Upper lobe of right lung (tissue), 1 donor: ENCODE measurements at regions not wholly inside any gene's neighbourhood (a gene's known extent, or its start where the extent isn't known, plus 50 kb on each side); places are given as distances from the start of the nearest gene placed in this dataset.

Experiments used
- ATAC-seq: fragments of 200-7000 bp; cut with Tn5 transposase; one replicate; pipeline ENCODE4 v1.9.1; 2020; ENCODE audit warnings: mild to moderate bottlenecking, moderate library complexity
- DNase-seq: peaks from one replicate; pipeline ENCODE4 v3.0.0-alpha.2; 2020
- H3K27ac ChIP-seq: fragments of 200-600 bp; one replicate; pipeline ENCODE4 v1.8.0; 2022
- H3K27me3 ChIP-seq: fragments of 200-600 bp; one replicate; pipeline ENCODE4 v1.8.0; 2022; ENCODE audit warnings: mild to moderate bottlenecking
- H3K36me3 ChIP-seq: fragments of 200-600 bp; one replicate; pipeline ENCODE4 v1.8.0; 2022
- H3K4me1 ChIP-seq: fragments of 200-600 bp; one replicate; pipeline ENCODE4 v1.8.0; 2022
- H3K4me3 ChIP-seq: fragments of 200-600 bp; one replicate; pipeline ENCODE4 v1.8.0; 2022; ENCODE audit warnings: mild to moderate bottlenecking
- H3K9me3 ChIP-seq: fragments of 200-600 bp; one replicate; pipeline ENCODE4 v1.8.0; 2022
- intact Hi-C: fragments of 100-400 bp; cut with DNase I; formaldehyde crosslinking; loops from one replicate; pipeline ENCODE4 v1.11.0; 2022
- TF ChIP-seq, protein P1 (sequence below): fragments of 200-600 bp; IDR thresholded peaks from one replicate; pipeline ENCODE4 v1.8.0; 2022; ENCODE audit warnings: antibody characterized with exemption
- donor health status: DM: no; HTN: yes; CAD: no; lungs with severe emphysema.

DNA sequence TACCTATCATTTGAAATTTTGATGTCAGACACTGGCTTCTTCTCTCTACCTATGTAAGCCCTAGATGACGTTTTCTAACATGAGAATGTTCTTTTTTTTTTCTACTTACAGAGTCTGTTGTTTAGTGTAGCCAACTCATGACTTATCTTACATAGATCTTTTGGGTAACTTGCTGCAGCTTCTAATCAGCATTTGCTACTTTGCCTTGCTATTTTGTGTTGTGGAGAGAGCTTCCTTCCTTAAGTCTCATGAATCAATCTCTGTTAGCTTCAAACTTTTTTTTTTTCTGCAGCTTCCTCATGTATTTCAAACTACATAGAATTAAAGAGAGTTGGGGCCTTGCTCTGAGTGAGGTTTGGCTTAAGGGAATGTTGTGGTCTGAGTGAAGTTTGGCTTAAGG is 568.7 kb upstream of the BCHE start:
- Histone ChIP-seq H3K9me3 (no peaks in the 10 kb centered on the region), H3K4me3 (no peak overlapping the region), H3K36me3 (no peaks in the 10 kb centered on the region), H3K4me1 (no peaks in the 10 kb centered on the region), H3K27me3 (no peaks in the 10 kb centered on the region), H3K27ac (no peak overlapping the region)
- intact Hi-C loops: no loop called here
- TF ChIP-seq, protein P1, sequence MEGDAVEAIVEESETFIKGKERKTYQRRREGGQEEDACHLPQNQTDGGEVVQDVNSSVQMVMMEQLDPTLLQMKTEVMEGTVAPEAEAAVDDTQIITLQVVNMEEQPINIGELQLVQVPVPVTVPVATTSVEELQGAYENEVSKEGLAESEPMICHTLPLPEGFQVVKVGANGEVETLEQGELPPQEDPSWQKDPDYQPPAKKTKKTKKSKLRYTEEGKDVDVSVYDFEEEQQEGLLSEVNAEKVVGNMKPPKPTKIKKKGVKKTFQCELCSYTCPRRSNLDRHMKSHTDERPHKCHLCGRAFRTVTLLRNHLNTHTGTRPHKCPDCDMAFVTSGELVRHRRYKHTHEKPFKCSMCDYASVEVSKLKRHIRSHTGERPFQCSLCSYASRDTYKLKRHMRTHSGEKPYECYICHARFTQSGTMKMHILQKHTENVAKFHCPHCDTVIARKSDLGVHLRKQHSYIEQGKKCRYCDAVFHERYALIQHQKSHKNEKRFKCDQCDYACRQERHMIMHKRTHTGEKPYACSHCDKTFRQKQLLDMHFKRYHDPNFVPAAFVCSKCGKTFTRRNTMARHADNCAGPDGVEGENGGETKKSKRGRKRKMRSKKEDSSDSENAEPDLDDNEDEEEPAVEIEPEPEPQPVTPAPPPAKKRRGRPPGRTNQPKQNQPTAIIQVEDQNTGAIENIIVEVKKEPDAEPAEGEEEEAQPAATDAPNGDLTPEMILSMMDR: no peak
- DNase-seq: no peak
- no peak for ATAC-seq

DNA sequence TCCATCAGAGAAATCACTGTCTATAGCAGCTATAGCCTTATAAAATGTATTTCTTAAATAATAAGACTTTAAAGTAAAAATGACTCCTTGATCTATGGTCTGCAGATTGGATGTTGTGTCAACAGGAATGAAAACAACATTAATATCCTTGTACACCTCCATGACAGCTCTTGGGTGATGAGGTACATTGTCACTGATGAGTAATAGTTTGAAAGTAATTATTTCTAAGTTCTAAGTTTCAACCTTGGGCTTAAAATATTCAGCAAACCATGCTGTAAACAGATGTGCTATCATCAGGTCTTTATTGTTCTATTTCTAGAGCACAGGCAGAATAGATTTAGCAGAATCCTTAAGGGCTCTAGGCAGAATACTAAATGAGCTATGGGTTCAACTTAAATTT is 568.2 kb upstream of the BCHE start:
- intact Hi-C loops: no loop called here
- no peak for ATAC-seq

DNA sequence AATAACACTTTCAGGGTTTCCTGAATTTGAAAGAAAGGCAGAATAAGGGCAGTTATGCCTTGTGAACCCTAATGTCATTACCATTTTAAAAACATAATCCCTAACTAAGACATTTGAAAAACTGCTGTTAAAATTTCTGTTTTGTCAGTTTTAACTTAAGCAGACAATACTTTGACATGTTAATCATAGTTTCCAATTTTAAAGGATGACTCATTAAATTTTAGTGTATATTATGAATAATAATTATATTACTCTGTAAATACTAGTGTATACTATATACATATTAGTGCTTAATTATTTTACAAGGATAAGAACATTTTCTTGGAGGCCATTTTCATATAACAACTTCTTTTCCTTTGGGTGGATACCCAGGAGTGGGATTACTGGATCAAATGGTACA is 553.1 kb upstream of the BCHE start:
- H3K4me3 ChIP-seq: no peak overlapping the region
- DNase-seq (no peak), ATAC-seq (no peak)
- H3K27ac ChIP-seq: no peak overlapping the region
- no peaks in the 10 kb centered on the region for H3K9me3 ChIP-seq
- H3K36me3 ChIP-seq: no peaks in the 10 kb centered on the region
- TF ChIP-seq, protein P1: no peak
- intact Hi-C loops: no loop called here
- H3K27me3 ChIP-seq: no peaks in the 10 kb centered on the region
- no peaks in the 10 kb centered on the region for H3K4me1 ChIP-seq

More for the DNA sequence above, 568.2 kb upstream of the BCHE start:
- H3K27ac ChIP-seq: no peak overlapping the region
- H3K4me3 ChIP-seq: no peak overlapping the region
- no peaks in the 10 kb centered on the region for H3K36me3 ChIP-seq
- TF ChIP-seq, protein P1: no peak
- no peaks in the 10 kb centered on the region for H3K4me1 ChIP-seq
- H3K9me3 ChIP-seq: no peaks in the 10 kb centered on the region
- no peak for DNase-seq
- H3K27me3 ChIP-seq: no peaks in the 10 kb centered on the region

DNA sequence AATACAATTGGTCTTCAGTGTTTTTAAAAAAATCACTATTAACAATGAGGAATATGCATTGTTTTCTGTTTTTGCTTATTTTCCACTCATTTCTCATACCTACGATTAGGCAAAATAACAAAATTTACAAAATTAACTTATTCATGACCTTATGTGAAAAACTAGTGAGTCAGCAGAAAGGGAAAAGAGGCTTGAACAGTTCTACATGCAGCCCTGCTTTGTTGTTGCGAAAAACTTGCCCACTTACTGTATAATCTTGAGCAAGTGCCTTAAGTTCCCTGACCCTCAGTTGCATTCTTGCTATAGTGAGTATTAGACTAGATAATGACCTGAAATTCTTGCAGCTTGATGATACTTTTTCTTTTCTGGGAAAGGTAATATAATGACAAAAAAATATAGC is 551.1 kb upstream of the BCHE start:
- intact Hi-C loops: no loop called here

DNA sequence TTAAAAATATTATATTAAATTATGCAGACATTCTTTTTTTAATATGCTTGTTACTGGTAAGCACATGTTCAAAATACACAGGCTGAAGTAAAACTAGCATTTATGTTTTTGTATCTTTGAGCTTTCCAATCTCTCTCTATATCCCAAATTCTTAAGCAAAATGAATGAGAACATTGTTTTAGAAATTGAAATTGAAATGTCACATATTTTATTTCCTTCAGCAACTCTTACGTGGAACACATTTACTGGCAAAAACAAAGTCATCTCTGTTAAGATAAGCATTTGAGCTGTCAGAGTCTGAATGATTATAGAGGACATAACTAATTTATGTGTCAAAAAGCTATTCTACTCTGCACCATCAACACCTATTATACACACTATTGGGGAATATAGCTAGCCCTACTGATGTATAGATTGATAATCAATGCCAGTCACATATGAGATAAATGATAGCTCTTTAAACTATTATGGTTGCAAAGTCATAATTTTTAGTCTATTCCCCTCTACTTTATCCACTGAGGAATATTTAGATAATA is 535.4 kb upstream of the BCHE start:
- Histone ChIP-seq H3K4me1 (no peaks in the 10 kb centered on the region), H3K36me3 (no peaks in the 10 kb centered on the region), H3K27ac (no peak overlapping the region), H3K9me3 (no peaks in the 10 kb centered on the region), H3K4me3 (no peak overlapping the region), H3K27me3 (no peaks in the 10 kb centered on the region)
- intact Hi-C loops: no loop called here
- ATAC-seq: no peak
- DNase-seq: no peak
- TF ChIP-seq, protein P1: no peak

More for the DNA sequence above, 551.1 kb upstream of the BCHE start:
- DNase-seq (no peak), ATAC-seq (no peak)
- no peaks in the 10 kb centered on the region for H3K4me1 ChIP-seq
- no peak overlapping the region for H3K4me3 ChIP-seq
- H3K27me3 ChIP-seq: no peaks in the 10 kb centered on the region
- TF ChIP-seq, protein P1: no peak
- no peaks in the 10 kb centered on the region for H3K36me3 ChIP-seq
- no peaks in the 10 kb centered on the region for H3K9me3 ChIP-seq
- no peak overlapping the region for H3K27ac ChIP-seq

DNA sequence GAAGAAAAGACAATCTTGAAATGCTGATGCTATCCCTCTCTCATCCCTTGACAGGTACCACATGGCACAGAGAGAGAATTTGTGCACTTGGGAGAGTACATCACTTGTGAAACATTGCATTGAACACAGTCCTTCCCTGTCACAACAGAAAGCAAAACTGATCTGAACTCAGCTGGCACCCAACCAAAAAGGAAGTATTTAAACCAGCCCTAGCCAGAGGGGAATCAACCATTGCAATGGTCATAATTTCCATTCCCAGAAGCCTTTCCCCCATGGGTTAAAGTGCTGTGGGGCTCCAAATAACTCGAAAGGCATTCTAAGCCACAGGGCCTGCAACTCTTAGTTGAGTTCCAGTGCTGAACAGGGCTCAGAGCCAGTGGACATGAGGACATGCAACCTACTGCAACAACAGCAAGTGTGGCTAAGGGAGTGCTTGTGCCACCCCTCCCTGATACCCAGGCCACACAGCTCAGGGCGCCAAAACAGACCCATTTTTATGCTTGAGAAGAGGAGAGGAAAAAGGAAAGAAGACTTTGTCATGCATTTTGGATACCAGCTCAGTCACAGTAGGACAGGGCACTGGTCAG is 530.8 kb upstream of the BCHE start:
- H3K27ac ChIP-seq: no peak overlapping the region
- DNase-seq (no peak), ATAC-seq (no peak)
- no peaks in the 10 kb centered on the region for H3K9me3 ChIP-seq
- no peaks in the 10 kb centered on the region for H3K36me3 ChIP-seq
- H3K27me3 ChIP-seq: no peaks in the 10 kb centered on the region
- H3K4me3 ChIP-seq: no peak overlapping the region
- no peaks in the 10 kb centered on the region for H3K4me1 ChIP-seq
- TF ChIP-seq, protein P1: no peak
- intact Hi-C loops: no loop called here
